ENCODE measurements at regions not wholly inside any gene's neighbourhood (a gene's known extent, or its start where the extent isn't known, plus 50 kb on each side); places are given as distances from the start of the nearest gene placed in this dataset.

- TF ChIP-seq CTCF (IDR thresholded peaks at IDR 0.05) (no peak), POLR2A (IDR thresholded peaks at IDR 0.05) (no peak)
Observed at GRCh38 chr14:100656996-100657395, 69.7 kb upstream of the DLK1 start.
